Activated CD8-positive, alpha-beta memory T cell treated with anti-CD3 and anti-CD28 coated beads, Interleukin-2, amount 50 U/mL, for 4 hours (primary cell): ENCODE measurements at regions not wholly inside any gene's neighbourhood (a gene's known extent, or its start where the extent isn't known, plus 50 kb on each side); places are given as distances from the start of the nearest gene placed in this dataset.

Experiments used
- DNase-seq: peaks from one replicate; pipeline ENCODE4 v3.0.0-alpha.2; 2020

DNA sequence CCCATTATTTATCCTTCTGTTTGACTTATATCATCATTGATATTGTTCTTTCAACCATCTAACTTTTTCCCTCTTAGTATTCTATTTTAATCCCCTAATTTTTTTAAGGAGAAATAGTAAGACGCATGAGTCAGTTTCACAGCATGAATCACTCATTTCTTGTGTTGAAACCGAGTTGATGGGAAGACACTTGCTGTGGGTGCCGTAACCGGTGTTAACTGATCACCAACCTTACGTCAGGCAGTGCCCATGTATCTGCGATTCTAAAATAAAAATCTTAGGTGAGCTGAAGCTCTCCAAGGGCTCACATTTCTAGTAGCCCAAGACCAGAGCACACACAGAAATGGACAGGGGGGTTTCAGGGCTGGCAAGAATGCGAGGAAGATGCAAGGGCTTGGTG is 348.1 kb downstream of the GALR1 start:
- DNase-seq = no peak

GRCh38 chr18:77600674-77601073 is 351.0 kb downstream of the GALR1 start:
- no peak for DNase-seq

- no peak for DNase-seq
Measured at GRCh38 chr18:77601567-77601966, 351.9 kb downstream of the GALR1 start.

DNA sequence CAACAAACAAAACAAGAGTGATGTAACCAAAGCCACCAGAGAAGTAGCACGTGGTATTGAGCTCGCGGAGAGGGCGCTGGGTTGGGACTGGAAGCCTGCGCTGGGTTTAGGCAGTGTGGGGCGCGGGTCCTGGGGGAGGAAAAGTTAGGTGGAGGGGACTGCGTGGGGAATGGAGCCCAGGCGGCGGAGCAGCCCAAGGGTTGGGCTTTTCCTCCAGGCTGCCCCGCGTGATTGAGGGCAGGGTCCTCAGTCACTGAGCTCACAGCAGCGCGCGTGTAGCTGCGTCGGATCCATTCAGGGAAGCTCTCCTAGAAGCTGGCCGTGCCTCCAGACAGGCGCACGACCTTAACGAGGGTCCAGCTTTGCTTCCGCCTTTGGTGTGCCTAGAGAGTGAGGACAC is 357.4 kb downstream of the GALR1 start:
- DNase-seq = no peak

DNA sequence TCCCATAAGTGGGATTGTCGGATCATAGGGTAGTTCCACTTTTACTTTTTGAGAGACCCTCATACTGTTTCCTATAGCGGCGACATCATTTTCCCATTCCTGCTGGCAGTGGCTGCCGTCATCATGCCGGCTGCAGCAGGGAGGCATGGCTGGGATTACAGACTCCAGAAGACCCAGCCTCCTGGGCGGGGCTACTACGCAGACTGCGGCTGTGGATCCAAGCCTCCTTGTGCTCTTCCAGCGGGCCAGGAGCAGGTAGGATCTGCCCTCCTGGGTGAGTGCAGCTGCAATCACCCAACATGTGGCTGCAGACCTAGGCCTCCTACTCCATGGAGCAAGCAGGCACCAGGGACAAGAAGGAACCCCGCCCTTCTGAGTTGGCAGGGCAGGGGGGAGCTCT is 359.2 kb downstream of the GALR1 start:
- no peak for DNase-seq

- DNase-seq = no peak
Measured at GRCh38 chr18:77617694-77618093, 368.0 kb downstream of the GALR1 start.

DNA sequence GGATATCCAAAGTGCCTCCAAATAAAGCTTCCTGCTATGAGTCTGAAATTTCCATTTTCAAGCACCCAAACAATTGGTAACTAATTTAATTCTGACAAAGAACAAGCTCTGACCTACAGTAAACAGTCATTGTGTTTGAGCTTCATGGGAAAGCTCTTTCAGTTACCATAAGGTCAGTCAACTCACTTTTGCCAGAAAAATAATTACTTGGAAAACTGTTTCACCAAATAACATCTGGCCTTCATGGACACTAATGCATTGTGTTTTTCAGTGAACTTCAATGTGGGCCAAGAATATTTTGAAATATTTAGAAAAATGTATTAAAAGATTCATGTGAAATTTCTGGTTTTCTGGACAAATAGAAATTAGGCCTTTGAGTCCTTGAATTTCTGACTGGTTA is 369.9 kb downstream of the GALR1 start:
- no peak for DNase-seq

DNA sequence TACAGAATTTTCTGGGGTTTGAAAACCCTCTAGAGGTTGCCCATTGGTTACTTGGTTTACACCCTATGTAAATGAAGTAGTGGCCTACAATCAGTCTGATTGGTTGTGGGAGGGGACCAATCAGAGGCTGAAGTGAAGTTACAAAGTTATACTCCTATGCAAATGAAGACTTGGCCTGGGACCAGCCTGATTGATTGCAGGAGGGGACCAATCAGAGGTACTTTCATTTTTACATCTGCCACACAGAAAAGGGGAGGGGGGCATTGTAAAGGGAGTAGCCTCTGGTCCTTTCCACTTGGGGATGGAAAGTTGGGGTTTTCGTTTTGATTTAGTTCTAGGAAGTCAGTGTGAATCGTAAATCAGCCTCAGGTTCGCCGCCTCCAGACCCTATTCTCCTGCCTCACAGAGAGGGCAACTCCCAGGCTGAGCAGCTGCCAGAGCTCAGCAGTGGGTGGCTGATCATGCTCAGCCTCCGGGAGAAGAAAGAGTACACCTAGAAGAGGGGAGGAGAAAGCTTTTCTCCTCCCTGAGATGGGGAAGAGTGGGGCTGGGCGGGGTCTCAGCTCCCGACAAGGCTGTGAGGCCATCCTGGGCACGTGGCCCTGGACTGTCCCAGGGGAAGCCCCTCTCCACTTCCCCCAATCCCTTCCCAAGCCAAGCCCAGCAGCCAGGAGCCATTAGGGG is 372.5 kb downstream of the GALR1 start:
- DNase-seq = no peak

DNA sequence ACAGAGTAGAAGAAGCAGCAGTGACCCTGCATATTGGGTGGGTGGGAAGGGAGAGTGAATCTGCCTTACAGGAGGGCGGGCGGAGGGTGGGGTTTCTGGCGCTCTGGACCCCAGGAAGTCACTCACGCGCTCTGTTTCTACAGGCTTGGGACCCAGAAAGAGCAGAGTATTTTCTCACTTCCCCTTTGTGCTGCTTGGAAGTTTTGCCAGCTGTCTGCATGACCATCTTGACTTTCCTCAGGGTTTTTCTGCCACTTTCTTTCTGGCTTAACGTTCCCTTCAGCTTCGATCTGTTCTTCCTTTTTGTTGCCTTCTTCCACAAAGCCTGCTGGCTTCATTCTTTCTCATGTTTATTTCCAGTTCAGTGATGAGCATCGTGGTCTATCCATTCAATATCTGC is 383.1 kb downstream of the GALR1 start:
- no peak for DNase-seq

DNA sequence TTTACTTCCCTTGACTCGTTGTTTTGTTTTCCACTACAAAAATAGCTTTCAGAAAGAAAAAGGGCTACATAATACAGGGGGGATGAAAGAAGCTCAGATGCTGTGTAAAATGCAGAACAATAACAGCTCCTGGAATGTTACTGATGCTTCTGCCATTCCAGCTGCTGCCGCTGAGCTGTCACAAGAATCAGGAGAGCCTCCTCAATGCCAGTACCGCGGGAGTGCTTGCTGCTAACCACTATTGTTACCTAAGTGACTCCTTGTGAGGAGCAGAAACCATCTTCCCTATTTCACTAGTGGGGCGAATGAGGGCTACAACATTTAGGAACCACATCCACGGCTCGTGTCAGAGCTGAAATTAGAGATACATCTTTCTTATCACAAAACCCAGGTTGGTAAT is 384.8 kb downstream of the GALR1 start:
- no peak for DNase-seq

DNA sequence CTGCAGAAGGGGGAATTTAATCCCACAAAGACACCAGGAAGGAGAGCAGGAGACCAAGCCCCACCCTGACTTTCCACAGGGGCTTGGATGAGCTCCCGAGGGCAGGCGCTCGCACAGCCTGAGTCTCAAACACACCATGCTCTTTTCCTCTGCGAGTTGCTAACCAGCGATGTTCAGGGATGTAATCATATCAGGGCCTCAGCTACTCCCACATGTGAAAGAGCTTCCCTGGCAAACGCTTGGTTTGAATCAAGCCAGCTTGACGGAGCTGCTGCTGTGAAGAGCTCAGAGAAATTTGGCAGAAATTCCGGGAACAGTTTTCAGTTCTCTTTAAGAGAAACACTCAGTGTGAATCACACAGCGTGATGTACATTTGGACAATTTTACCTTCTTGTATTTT is 385.8 kb downstream of the GALR1 start:
- DNase-seq = no peak

DNA sequence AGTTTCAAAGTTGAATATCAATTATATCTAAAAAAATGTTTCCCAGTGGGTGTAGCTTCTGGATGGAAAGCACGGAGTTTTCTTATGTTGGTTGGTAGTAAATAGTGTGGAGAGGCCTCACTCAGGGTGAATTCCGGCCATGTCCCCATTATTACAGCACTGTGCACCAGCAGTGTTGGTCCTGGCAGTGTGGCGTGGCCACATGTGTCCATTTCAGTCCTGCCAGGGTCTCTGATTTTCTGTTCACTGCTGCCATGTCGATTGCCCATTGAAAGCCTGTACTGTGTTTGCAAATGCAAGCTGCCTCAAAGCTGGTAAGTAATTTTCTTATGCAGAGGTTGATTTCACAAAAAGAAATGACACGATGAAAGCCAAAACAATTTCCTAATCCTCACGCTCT is 386.2 kb downstream of the GALR1 start:
- no peak for DNase-seq

GRCh38 chr18:77645170-77645872 is 395.7 kb downstream of the GALR1 start:
- DNase-seq = no peak

DNA sequence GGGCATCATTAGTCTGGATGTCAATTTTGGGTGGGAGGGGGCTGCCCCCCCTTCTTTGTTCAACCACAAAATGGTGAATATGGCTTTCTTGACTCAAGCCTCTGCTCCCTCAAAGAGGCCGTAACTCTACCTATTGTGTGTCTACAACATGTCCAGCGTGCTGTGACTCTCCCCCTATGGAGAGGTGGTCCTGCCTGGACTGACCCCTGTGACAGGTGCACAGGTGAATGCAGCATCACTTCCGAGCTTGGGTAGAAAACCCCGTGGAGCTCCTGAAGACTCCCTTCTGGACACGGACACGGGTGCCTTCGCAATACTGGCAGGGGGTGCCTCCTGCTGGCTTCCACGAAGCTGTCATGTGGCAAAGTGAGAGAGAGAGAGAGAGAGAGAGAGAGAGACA is 397.8 kb downstream of the GALR1 start:
- no peak for DNase-seq

- DNase-seq = no peak
Measured at GRCh38 chr18:77648411-77648810, 398.8 kb downstream of the GALR1 start.

GRCh38 chr18:77650799-77651385 is 401.2 kb downstream of the GALR1 start:
- DNase-seq = peak; percentile 50

GRCh38 chr18:77651441-77651840 is 401.8 kb downstream of the GALR1 start:
- DNase-seq = no peak

DNA sequence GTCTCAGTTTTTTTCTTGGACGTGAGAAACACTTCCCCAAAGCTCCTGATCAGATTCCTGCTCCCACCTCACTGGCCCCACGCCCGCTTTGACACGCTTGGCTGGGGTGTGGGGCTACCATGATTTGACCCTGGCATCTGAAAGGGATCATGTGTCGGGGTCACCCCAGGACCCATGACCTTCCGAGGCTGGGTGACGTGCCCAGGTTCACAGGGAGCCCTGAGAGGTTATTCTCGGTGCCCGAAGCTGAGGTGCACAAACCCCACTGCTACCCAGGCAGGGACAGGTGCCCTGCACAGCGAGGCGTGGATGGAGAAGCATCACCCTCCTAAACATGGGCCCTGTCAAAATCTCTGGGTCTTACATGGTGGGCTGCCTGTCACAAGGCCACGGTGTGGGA is 404.1 kb downstream of the GALR1 start:
- DNase-seq = no peak

- DNase-seq = no peak
Measured at GRCh38 chr18:77654302-77654701, 404.7 kb downstream of the GALR1 start.

GRCh38 chr18:77657651-77658298 is 408.1 kb downstream of the GALR1 start:
- DNase-seq = no peak

GRCh38 chr18:77658299-77658662 is 408.6 kb downstream of the GALR1 start:
- no peak for DNase-seq

DNA sequence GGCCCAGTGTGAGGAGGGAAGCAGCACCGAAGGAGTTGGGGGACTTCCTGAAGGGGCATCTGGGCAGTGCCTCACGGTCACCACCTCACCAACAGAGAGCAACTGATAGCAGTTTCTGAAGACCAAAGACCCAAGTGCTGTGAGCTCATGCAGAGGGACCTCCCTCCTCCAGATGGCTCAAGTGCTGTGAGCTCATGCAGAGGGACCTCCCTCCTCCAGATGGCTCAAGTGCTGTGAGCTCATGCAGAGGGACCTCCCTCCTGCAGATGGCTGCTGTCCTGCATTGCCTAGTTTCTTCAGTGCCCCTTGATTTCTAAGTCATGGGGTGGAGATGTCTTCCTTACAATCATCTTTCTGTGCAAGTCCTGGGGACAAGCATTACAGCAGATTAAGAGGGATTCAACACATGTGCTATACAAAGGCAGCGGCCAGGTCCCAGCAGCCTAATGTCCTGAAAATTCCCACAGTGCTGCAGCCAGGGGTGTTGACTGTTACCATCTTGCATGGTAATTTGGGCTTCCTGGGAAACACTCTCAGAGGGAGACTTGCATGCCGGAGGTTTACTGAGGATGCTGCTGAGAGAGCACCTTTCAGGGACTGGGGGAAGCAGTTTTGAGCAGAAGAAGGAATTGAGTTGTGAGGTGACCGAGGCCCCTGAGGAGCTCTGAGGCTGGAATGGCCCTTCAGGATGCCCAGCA is 409.3 kb downstream of the GALR1 start:
- no peak for DNase-seq

DNA sequence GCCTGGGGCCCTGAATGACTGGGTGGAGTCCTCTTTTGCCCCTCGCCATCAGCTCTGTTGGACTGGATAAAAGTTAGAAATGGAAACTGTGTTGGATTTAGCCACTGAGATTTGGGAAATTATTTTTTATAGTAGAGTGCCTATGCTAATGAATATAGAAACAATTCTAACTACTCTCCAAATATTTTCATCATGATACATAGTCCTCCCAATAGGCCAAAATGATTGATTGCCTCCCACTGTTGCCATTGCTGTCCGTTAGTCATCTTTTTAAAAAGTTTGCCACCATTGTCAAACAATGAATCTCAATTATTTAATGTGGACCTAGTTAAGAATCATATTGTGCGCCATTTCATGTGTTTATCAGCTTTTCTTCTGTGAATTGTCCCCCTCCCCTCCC is 417.0 kb downstream of the GALR1 start:
- DNase-seq = no peak
